ENCODE measurements at regions not wholly inside any gene's neighbourhood (a gene's known extent, or its start where the extent isn't known, plus 50 kb on each side); places are given as distances from the start of the nearest gene placed in this dataset.

GRCh38 chr3:197366301-197367044, 68.1 kb upstream of the DLG1 start:
- no peak overlapping the region for H3K27ac ChIP-seq (ENCODE audit: low read depth, low read length)
- H4K20me1 ChIP-seq (replicated peaks in 1 of 2; ENCODE audit: control insufficient read depth in 1 of 2, insufficient read depth in 2 of 2, low read length in 2 of 2): no peaks in the 10 kb centered on the region
- H3K4me2 ChIP-seq (ENCODE audit: insufficient read depth in 1 of 2, low read depth in 2 of 2, low read length in 2 of 2): no peak overlapping the region
- H3K9ac ChIP-seq (replicated peaks in 1 of 4; ENCODE audit: extremely low read depth in 1 of 4, low read depth in 3 of 4, low read length in 3 of 4): no peak overlapping the region
- no peak overlapping the region for H2BK120ac ChIP-seq (replicated peaks; ENCODE audit: low read depth, low read length)
- no peak overlapping the region for H2AFZ ChIP-seq (ENCODE audit: low read length)
- H2BK20ac ChIP-seq (ENCODE audit: low read length): no peak overlapping the region
- no peaks in the 10 kb centered on the region for H3K27me3 ChIP-seq (replicated peaks in 1 of 4; ENCODE audit: control insufficient read depth in 3 of 4, extremely low read depth in 1 of 4, insufficient read depth in 3 of 4, low read length in 3 of 4)
- H3K14ac ChIP-seq (ENCODE audit: insufficient read length): no peak overlapping the region
- peaks cover 3 to 19% (median 12%) of the 10 kb centered on the region in 4 experiments; a peak in 6 of 7 replicates for H3K4me1 ChIP-seq (replicated peaks in 1 of 4; ENCODE audit: control insufficient read depth in 3 of 4, insufficient read depth in 4 of 4, low read length in 3 of 4)
- no peak overlapping the region for H2AK5ac ChIP-seq (ENCODE audit: low read depth, low read length)
- H3K9me3 ChIP-seq (ENCODE audit: insufficient read depth in 2 of 2, low read depth in 1 of 2, low read length in 1 of 2): no peaks in the 10 kb centered on the region
- H2BK12ac ChIP-seq (ENCODE audit: low read depth, low read length): no peak overlapping the region
- DNase-seq (ENCODE audit: low read depth in 1 of 2, low spot score in 2 of 2) (no peak), FAIRE-seq (no peak)
- H3K56ac ChIP-seq (replicated peaks; ENCODE audit: insufficient read length, low read depth, low read length): no peak overlapping the region
- H3K4me3 ChIP-seq (ENCODE audit: extremely low read depth in 1 of 4, insufficient read depth in 2 of 4, low read depth in 3 of 4, low read length in 4 of 4): no peak overlapping the region
- POLR2A ChIA-PET (ENCODE audit: partially characterized antibody): interaction anchor here (1.0 to 1.2 kb wide), 2 partner anchors 9 to 28 kb away, joined by 3 to 4 read pairs; no protein-coding TSS in a partner anchor
- no peak overlapping the region for H2BK15ac ChIP-seq (ENCODE audit: low read length)
- no peaks in the 10 kb centered on the region for H3K79me2 ChIP-seq (ENCODE audit: control insufficient read depth in 1 of 2, insufficient read depth in 2 of 2, low read length in 2 of 2)
- 85% methylated on average over 13 of the region's 13 CpGs; no CpG with 5 or more reads in 1 of the 2 experiments for whole genome bisulfite sequencing, 2 experiments (ENCODE audit: extremely low coverage in 1 of 2, insufficient coverage in 1 of 2, insufficient read length in 1 of 2, insufficient replicate concordance in 2 of 2, low coverage in 1 of 2, low lambda C conversion rate in 2 of 2, missing lambda C conversion rate in 1 of 2)
- H3K79me1 ChIP-seq (ENCODE audit: low read depth, low read length): no peaks in the 10 kb centered on the region; the same call in 1 of the 2 replicates
- H4K8ac ChIP-seq (ENCODE audit: extremely low read depth, insufficient read depth, low read length): no peak overlapping the region
- H3K36me3 ChIP-seq (ENCODE audit: control insufficient read depth in 2 of 4, insufficient read depth in 4 of 4, low read length in 3 of 4): no peaks in the 10 kb centered on the region
- H3K18ac ChIP-seq (ENCODE audit: extremely low read depth, low read length): 0 out of 2 replicates have a peak overlapping the region, but pooled peaks have one; percentile 24
- no peak overlapping the region for H2BK5ac ChIP-seq (ENCODE audit: low read depth, low read length)
- H3K23ac ChIP-seq (ENCODE audit: insufficient read length): no peak overlapping the region
- no peak overlapping the region for H4K91ac ChIP-seq (replicated peaks; ENCODE audit: insufficient read length, low read length)
- no peak overlapping the region for H3K4ac ChIP-seq (replicated peaks; ENCODE audit: insufficient read length, low read depth, low read length)
- no peaks in the 10 kb centered on the region; the same call in 1 of the 2 replicates for H3K23me2 ChIP-seq (ENCODE audit: low read depth, low read length)
- H4K5ac ChIP-seq (ENCODE audit: insufficient read length, low read depth, low read length): no peak overlapping the region
- CTCF ChIA-PET (ENCODE audit: partially characterized antibody): interaction anchor here (1.0 to 1.5 kb wide), 7 partner anchors 12 to 144 kb away, joined by 3 to 6 read pairs (median 3); no protein-coding TSS in a partner anchor
- TF ChIP-seq KDM1A (IDR thresholded peaks at IDR 0.05; ENCODE audit: borderline replicate concordance, low read length) (no peak), MAX (IDR thresholded peaks at IDR 0.05) (no peak), KDM5A (IDR thresholded peaks at IDR 0.05; ENCODE audit: low read length) (no peak), FOSL1 (IDR thresholded peaks at IDR 0.05; ENCODE audit: insufficient read depth, low read depth, low read length) (no peak), EP300 (IDR thresholded peaks at IDR 0.05; ENCODE audit: borderline replicate concordance in 1 of 2, low read depth in 2 of 2, low read length in 2 of 2) (no peak), POU5F1 (IDR thresholded peaks at IDR 0.05; ENCODE audit: low read depth, low read length) (no peak), HDAC2 (IDR thresholded peaks at IDR 0.05; ENCODE audit: borderline replicate concordance in 1 of 2, low read depth in 2 of 2, low read length in 2 of 2) (no peak), RNF2 (IDR thresholded peaks at IDR 0.05; ENCODE audit: borderline replicate concordance, low read depth, low read length, missing control alignments, poor library complexity, severe bottlenecking) (no peak), SIRT6 (IDR thresholded peaks at IDR 0.05; ENCODE audit: low read length) (no peak), CEBPB (IDR thresholded peaks at IDR 0.05; ENCODE audit: low read depth, low read length) (no peak), EGR1 (IDR thresholded peaks at IDR 0.05; ENCODE audit: borderline replicate concordance, low read depth, low read length) (no peak), PHF8 (conservative IDR thresholded peaks at IDR 0.05; ENCODE audit: low read depth, low read length) (no peak)

Data from H1 (cell line).